ENCODE measurements at regions not wholly inside any gene's neighbourhood (a gene's known extent, or its start where the extent isn't known, plus 50 kb on each side); places are given as distances from the start of the nearest gene placed in this dataset.

GRCh38 chr5:135115591-135115990 is 81.6 kb upstream of the PITX1 start:
- no peaks in the 10 kb centered on the region for H3K4me1 ChIP-seq
- H3K4me3 ChIP-seq: no peak overlapping the region
- no peaks in the 10 kb centered on the region for H3K36me3 ChIP-seq (ENCODE audit: low read depth, missing control alignments)
- no peak overlapping the region for H3K27ac ChIP-seq
- 55 to 77% methylated on average over 6 of the region's 6 CpGs for WGBS, 2 donors
- H3K27me3 ChIP-seq: no peaks in the 10 kb centered on the region
- TF ChIP-seq POLR2A (IDR thresholded peaks at IDR 0.05): no peak
- TF ChIP-seq CTCF (IDR thresholded peaks at IDR 0.05): no peak
- H3K9me3 ChIP-seq: no peaks in the 10 kb centered on the region
- no peak for DNase-seq
- intact Hi-C loops (cut with DNase I; ENCODE audit: low total_unique reads): no loop called here

- no peaks in the 10 kb centered on the region for H3K9me3 ChIP-seq
- H3K4me3 ChIP-seq: no peak overlapping the region
- no peak overlapping the region for H3K27ac ChIP-seq
- no peaks in the 10 kb centered on the region for H3K36me3 ChIP-seq (ENCODE audit: low read depth, missing control alignments)
- no peak for DNase-seq
- no peaks in the 10 kb centered on the region for H3K4me1 ChIP-seq
- intact Hi-C loops (cut with DNase I; ENCODE audit: low total_unique reads): no loop called here
- no peaks in the 10 kb centered on the region for H3K27me3 ChIP-seq
- WGBS, 2 donors: 89 to 95% methylated on average over 1 to 2 of the region's 2 CpGs
- no peak for TF ChIP-seq POLR2A (IDR thresholded peaks at IDR 0.05)
- TF ChIP-seq CTCF (IDR thresholded peaks at IDR 0.05): no peak
Measured at GRCh38 chr5:135114759-135115158, 80.7 kb upstream of the PITX1 start.

- H3K4me1 ChIP-seq: no peaks in the 10 kb centered on the region
- 73 to 81% methylated on average over 10 of the region's 10 CpGs for WGBS, 2 donors
- no peak for DNase-seq
- TF ChIP-seq POLR2A (IDR thresholded peaks at IDR 0.05) (no peak), CTCF (IDR thresholded peaks at IDR 0.05) (no peak)
- H3K9me3 ChIP-seq: no peaks in the 10 kb centered on the region
- no peak overlapping the region for H3K27ac ChIP-seq
- H3K4me3 ChIP-seq: no peak overlapping the region
- H3K36me3 ChIP-seq (ENCODE audit: low read depth, missing control alignments): no peaks in the 10 kb centered on the region
- H3K27me3 ChIP-seq: no peaks in the 10 kb centered on the region
- intact Hi-C loops (cut with DNase I; ENCODE audit: low total_unique reads): no loop called here
Measured at GRCh38 chr5:135112008-135112725, 78.1 kb upstream of the PITX1 start.

- WGBS, 2 donors: 79 to 85% methylated on average over 9 to 11 of the region's 11 CpGs
- no peak overlapping the region for H3K27ac ChIP-seq
Measured at GRCh38 chr5:135110785-135111596, 77.0 kb upstream of the PITX1 start.

More at GRCh38 chr5:135110785-135111596, 77.0 kb upstream of the PITX1 start:
- Histone ChIP-seq H3K4me1 (no peaks in the 10 kb centered on the region), H3K9me3 (no peaks in the 10 kb centered on the region), H3K27me3 (no peaks in the 10 kb centered on the region), H3K4me3 (no peak overlapping the region), H3K36me3 (ENCODE audit: low read depth, missing control alignments) (no peaks in the 10 kb centered on the region)
- DNase-seq: no peak
- TF ChIP-seq CTCF (IDR thresholded peaks at IDR 0.05): no peak
- no peak for TF ChIP-seq POLR2A (IDR thresholded peaks at IDR 0.05)
- intact Hi-C loops (cut with DNase I; ENCODE audit: low total_unique reads): no loop called here

All from testis (tissue), 2 donors.